ENCODE measurements at regions not wholly inside any gene's neighbourhood (a gene's known extent, or its start where the extent isn't known, plus 50 kb on each side); places are given as distances from the start of the nearest gene placed in this dataset.

DNA sequence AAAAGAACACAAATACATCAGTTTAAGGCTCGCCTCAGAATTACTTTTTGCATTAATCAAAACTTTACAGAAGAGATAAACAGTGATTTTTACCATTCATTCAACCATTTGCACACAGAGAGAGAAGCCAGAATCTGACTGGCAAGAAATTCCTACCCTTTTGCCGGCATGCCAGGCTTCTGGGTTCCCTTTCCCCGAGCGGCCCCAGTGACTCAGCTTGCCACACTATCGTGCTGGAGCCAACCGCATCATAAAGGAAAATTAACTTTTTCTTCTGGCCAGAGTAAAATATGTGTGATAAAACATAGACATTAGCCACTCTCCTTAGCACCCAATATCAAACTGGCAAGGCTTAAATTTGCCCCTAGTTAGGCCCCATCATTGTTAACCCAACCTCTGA, 61.8 kb upstream of the IKZF2 start:
- Histone ChIP-seq H3K4me3 (ENCODE audit: low read length) (no peak overlapping the region), H2AFZ (ENCODE audit: low read depth, low read length) (no peak overlapping the region)
- TF ChIP-seq EP300 (conservative IDR thresholded peaks at IDR 0.05; ENCODE audit: poor library complexity, severe bottlenecking) (no peak), MXI1 (conservative IDR thresholded peaks at IDR 0.05; ENCODE audit: poor library complexity, severe bottlenecking) (no peak), EZH2 (IDR thresholded peaks at IDR 0.05; ENCODE audit: borderline replicate concordance, insufficient read depth, low read length, poor library complexity, severe bottlenecking) (no peak), SMC3 (conservative IDR thresholded peaks at IDR 0.05; ENCODE audit: poor library complexity) (no peak), TAF1 (IDR thresholded peaks at IDR 0.05; ENCODE audit: low read depth) (no peak), POLR2AphosphoS5 (IDR thresholded peaks at IDR 0.05) (no peak), RAD21 (conservative IDR thresholded peaks at IDR 0.05) (no peak)
- TF ChIP-seq, protein P1, sequence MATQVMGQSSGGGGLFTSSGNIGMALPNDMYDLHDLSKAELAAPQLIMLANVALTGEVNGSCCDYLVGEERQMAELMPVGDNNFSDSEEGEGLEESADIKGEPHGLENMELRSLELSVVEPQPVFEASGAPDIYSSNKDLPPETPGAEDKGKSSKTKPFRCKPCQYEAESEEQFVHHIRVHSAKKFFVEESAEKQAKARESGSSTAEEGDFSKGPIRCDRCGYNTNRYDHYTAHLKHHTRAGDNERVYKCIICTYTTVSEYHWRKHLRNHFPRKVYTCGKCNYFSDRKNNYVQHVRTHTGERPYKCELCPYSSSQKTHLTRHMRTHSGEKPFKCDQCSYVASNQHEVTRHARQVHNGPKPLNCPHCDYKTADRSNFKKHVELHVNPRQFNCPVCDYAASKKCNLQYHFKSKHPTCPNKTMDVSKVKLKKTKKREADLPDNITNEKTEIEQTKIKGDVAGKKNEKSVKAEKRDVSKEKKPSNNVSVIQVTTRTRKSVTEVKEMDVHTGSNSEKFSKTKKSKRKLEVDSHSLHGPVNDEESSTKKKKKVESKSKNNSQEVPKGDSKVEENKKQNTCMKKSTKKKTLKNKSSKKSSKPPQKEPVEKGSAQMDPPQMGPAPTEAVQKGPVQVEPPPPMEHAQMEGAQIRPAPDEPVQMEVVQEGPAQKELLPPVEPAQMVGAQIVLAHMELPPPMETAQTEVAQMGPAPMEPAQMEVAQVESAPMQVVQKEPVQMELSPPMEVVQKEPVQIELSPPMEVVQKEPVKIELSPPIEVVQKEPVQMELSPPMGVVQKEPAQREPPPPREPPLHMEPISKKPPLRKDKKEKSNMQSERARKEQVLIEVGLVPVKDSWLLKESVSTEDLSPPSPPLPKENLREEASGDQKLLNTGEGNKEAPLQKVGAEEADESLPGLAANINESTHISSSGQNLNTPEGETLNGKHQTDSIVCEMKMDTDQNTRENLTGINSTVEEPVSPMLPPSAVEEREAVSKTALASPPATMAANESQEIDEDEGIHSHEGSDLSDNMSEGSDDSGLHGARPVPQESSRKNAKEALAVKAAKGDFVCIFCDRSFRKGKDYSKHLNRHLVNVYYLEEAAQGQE (IDR thresholded peaks at IDR 0.05; ENCODE audit: borderline replicate concordance), result no peak
- TF ChIP-seq, protein P2, sequence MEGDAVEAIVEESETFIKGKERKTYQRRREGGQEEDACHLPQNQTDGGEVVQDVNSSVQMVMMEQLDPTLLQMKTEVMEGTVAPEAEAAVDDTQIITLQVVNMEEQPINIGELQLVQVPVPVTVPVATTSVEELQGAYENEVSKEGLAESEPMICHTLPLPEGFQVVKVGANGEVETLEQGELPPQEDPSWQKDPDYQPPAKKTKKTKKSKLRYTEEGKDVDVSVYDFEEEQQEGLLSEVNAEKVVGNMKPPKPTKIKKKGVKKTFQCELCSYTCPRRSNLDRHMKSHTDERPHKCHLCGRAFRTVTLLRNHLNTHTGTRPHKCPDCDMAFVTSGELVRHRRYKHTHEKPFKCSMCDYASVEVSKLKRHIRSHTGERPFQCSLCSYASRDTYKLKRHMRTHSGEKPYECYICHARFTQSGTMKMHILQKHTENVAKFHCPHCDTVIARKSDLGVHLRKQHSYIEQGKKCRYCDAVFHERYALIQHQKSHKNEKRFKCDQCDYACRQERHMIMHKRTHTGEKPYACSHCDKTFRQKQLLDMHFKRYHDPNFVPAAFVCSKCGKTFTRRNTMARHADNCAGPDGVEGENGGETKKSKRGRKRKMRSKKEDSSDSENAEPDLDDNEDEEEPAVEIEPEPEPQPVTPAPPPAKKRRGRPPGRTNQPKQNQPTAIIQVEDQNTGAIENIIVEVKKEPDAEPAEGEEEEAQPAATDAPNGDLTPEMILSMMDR (IDR thresholded peaks at IDR 0.05; ENCODE audit: poor library complexity, severe bottlenecking), result no peak

DNA sequence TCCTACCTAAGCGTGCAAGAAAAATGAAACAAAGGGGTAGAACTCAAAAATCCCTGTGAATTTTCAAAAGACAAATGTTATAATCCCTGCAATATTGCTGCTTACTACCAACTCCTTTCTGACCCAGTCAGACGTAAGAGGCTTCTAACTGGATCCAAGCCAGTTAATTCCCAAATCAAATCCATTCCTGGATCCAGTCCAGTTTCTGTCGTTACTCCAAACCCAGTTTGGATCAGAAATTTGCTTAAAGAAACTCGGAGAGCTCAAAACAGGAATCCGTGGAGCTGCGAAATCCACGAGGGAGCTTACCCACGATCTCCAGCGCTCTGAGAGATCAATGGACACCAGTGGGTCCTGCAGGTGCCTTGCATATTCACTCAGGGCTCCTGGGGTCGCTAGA, 62.8 kb upstream of the IKZF2 start:
- Histone ChIP-seq H3K79me2 (replicated peaks; ENCODE audit: insufficient read depth, low read length) (no peaks in the 10 kb centered on the region), H3K9me3 (ENCODE audit: low read length) (no peaks in the 10 kb centered on the region), H3K27ac (ENCODE audit: low read length) (no peak overlapping the region), H3K9me2 (ENCODE audit: insufficient read depth, low read length) (no peaks in the 10 kb centered on the region), H3F3A (ENCODE audit: insufficient read depth, low read length, poor library complexity, severe bottlenecking) (no peaks in the 10 kb centered on the region), H3K9ac (ENCODE audit: low read length) (no peak overlapping the region), H3K4me3 (ENCODE audit: low read length) (no peak overlapping the region), H3K4me2 (ENCODE audit: low read length) (no peak overlapping the region), H3K27me3 (ENCODE audit: insufficient read depth, low read depth, low read length) (no peaks in the 10 kb centered on the region), H3K36me3 (ENCODE audit: insufficient read depth, low read length) (no peaks in the 10 kb centered on the region), H4K20me1 (ENCODE audit: insufficient read depth) (no peaks in the 10 kb centered on the region), H2AFZ (ENCODE audit: low read depth, low read length) (no peak overlapping the region)
- TF ChIP-seq MXI1 (conservative IDR thresholded peaks at IDR 0.05; ENCODE audit: poor library complexity, severe bottlenecking), result no peak
- TF ChIP-seq, protein P1 (IDR thresholded peaks at IDR 0.05; ENCODE audit: borderline replicate concordance), result no peak
- TF ChIP-seq, protein P2 (IDR thresholded peaks at IDR 0.05; ENCODE audit: poor library complexity, severe bottlenecking), result no peak
- TF ChIP-seq POLR2AphosphoS5 (IDR thresholded peaks at IDR 0.05), result no peak
- TF ChIP-seq EZH2 (IDR thresholded peaks at IDR 0.05; ENCODE audit: borderline replicate concordance, insufficient read depth, low read length, poor library complexity, severe bottlenecking), result no peak
- TF ChIP-seq TAF1 (IDR thresholded peaks at IDR 0.05; ENCODE audit: low read depth), result no peak
- TF ChIP-seq EP300 (conservative IDR thresholded peaks at IDR 0.05; ENCODE audit: poor library complexity, severe bottlenecking), result no peak
- TF ChIP-seq SMC3 (conservative IDR thresholded peaks at IDR 0.05; ENCODE audit: poor library complexity), result no peak
- no peak for TF ChIP-seq RAD21 (conservative IDR thresholded peaks at IDR 0.05)

More for the DNA sequence above, 61.8 kb upstream of the IKZF2 start:
- Histone ChIP-seq H3K27ac (ENCODE audit: low read length) (no peak overlapping the region), H3K9me3 (ENCODE audit: low read length) (no peaks in the 10 kb centered on the region), H3K4me2 (ENCODE audit: low read length) (no peak overlapping the region), H3K27me3 (ENCODE audit: insufficient read depth, low read depth, low read length) (no peaks in the 10 kb centered on the region), H3K36me3 (ENCODE audit: insufficient read depth, low read length) (no peaks in the 10 kb centered on the region), H3K9me2 (ENCODE audit: insufficient read depth, low read length) (no peaks in the 10 kb centered on the region), H3K9ac (ENCODE audit: low read length) (no peak overlapping the region), H4K20me1 (ENCODE audit: insufficient read depth) (no peaks in the 10 kb centered on the region), H3F3A (ENCODE audit: insufficient read depth, low read length, poor library complexity, severe bottlenecking) (no peaks in the 10 kb centered on the region), H3K79me2 (replicated peaks; ENCODE audit: insufficient read depth, low read length) (no peaks in the 10 kb centered on the region)
